HT1080 (cell line): ENCODE measurements at regions not wholly inside any gene's neighbourhood (a gene's known extent, or its start where the extent isn't known, plus 50 kb on each side); places are given as distances from the start of the nearest gene placed in this dataset.
A peak's percentile ranks its signal among the peaks of the same experiment; 100 is the strongest.
"Not testable (repeated sequence)": the region's sequence is repeated elsewhere in the genome, so short reads cannot be mapped to it uniquely, and the experiment has no call there.

ENCODE experiments used
- DNase-seq: peaks from one replicate; pipeline ENCODE4 v3.0.0-alpha.2; 2015; ENCODE audit warnings: low read depth

- DNase-seq, result no peak
Observed at GRCh38 chr7:65317372-65317771, 56.3 kb upstream of the ZNF92 start.

- no peak for DNase-seq
Observed at GRCh38 chr7:65310761-65311160, 62.9 kb upstream of the ZNF92 start.

GRCh38 chr7:65308300-65308678 lies 65.4 kb upstream of the ZNF92 start:
- no peak for DNase-seq

GRCh38 chr7:65307651-65308299 lies 65.9 kb upstream of the ZNF92 start:
- peak; percentile 27 for DNase-seq

DNA sequence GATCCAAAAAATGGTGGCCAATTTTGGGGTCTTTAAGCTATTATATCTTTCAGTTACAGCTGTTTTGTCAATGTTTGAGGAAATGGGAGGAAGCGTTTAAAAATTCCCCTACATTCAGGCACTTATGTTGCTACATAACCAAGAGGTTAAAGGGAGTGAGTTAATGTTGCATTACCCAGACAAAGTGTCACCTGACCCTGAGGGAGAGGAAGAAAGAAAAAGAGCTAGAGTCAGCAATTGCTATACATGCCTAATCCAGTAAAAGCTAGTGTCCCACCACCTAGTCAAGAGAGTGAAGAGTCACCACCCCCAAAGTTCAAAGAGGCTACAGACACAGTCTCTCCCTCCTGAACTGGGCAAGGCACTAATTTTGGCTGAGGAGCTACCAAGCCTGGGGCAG lies 69.5 kb upstream of the ZNF92 start:
- no peak for DNase-seq

GRCh38 chr7:65302883-65303282 lies 70.8 kb upstream of the ZNF92 start:
- no peak for DNase-seq

DNA sequence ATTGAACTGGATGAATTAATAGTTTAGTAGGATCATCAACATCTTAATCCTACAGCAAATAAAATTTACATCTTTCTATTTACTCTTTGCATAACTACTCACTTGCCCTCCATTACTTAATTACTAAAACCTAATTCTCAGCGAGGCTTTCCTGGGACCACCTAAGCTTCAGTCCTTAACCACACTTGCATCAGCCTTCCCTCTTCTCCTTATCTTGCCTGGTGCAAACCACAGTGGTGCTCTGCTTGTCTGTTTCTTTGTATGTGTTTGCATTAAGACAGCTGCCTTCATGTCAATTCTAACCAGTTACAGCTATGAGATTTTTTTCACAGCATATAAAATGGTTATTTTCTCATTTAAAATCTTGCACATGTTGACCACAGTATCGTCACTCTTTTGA lies 72.6 kb upstream of the ZNF92 start:
- DNase-seq, result no peak

DNA sequence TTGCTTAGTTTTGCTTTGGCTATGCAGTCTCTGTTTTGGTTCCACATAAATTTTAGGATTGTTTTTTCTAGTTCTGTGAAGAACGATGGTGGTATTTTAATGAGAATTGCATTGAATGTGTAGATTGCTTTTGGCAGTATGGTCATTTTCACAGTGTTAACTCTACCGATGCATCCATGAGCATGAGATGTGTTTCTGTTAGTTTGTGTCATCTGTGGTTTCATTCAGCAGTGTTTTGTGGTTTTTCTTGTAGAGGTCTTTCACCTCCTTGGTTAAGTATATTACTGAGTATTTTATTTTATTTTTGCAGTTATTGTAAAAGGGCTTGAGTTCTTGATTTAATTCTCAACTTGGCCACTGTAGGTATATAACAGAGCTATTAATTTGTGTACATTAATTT lies 78.2 kb upstream of the ZNF92 start:
- DNase-seq, result no peak

DNA sequence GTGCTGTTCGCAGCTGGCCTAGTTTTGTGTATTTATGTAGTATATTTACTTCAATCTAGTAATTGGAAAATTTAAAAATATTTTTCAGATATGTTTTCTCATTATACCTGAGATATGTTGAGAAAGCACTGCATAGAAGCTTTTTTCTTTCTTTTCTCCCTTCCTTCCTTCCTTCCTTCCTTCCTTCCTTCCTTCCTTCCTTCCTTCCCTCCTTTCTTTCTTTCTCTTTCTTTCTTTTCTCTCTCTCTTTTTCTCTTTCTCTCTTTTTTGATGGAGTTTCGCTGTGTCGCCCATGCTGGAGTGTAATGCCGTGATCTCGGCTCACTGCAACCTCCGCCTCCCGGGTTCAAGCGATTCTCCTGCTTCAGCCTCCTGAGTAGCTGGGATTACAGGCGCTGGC lies 83.3 kb upstream of the ZNF92 start:
- DNase-seq, result not testable (repeated sequence)

GRCh38 chr7:65287023-65287422 lies 86.6 kb upstream of the ZNF92 start:
- DNase-seq, result no peak

DNA sequence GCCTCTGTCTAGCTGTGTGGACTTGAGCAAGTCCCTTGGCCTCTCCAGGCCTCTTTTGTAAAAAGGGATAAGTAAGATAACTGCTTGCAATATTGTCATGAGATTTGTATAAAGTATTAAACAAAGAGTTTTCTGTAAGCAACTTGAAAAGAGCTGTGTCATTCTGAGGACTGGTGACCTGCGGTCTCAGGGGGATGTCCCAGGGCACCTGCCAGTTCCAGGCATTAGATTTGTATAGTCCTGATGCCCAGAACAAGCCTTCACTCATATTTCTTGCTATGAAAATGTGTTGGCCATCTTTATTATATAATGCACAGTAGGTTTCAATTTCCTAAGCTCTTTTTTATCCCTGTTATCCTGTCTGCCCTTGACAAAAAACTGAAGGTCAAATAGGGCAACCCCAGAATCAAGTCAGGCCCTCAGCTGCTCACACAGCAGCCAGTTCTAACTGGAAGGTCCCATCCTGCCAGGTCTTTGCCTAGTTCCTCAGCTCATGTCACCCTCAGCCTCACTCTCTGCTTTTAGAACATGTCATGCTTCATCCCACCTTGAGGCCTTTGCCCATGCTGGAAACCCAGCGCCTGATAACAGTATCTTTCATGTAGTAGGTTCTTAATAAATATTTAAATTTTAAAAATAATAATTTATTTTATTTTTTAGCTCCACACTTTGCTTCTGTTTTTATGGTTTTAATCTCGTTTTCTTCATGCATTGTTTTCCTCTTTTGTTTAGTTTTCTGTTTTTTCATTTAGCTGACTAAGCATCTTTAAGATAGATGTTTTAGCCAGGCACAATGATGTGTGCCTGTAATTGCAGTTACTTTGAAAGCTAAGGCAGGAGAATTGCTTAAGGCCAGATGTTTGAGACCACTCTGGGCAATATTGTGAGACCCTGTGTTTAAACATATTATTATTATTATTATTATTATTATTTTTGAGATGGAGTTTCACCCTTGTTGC lies 87.5 kb upstream of the ZNF92 start:
- no peak for DNase-seq

- DNase-seq, result not testable (repeated sequence)
Observed at GRCh38 chr7:65285241-65285640, 88.4 kb upstream of the ZNF92 start.

DNA sequence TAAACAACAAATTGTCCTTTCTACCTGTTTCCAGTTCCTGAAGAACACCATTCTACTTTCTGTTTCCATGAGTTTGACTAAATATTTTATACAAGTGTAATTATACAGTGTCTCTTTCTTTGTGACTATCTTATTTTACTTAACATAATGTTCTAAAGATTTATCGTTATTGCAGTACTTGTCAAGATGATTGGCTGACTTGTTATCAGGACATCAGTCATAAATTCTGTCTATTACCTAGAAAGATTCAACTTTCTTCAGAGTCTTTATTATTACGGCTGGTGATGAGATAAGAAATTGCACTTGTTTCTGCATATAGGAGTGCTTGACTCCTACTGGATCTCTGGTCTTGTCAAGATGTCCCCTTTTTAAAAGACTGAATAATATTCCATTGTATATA lies 93.9 kb upstream of the ZNF92 start:
- DNase-seq, result no peak

GRCh38 chr7:65276822-65277221 lies 96.8 kb upstream of the ZNF92 start:
- no peak for DNase-seq

DNA sequence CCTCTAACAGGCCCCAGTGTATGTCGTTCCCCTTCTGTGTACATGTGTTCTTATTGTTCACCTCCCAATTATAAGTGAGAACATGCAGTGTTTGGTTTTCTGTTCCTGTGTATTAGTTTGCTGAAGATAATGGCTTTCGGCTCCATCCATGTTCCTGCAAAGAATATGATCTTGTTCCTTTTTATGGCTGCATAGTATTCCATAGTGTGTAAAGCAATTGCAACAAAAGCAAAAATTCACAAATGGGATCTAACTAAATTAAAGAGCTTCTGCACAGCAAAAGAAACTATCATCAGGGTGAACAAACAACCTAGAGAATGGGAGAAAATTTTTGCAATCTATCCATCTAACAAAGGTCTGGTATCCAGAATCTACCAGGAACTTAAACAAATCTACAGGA lies 102.2 kb upstream of the ZNF92 start:
- DNase-seq, result not testable (repeated sequence)

DNA sequence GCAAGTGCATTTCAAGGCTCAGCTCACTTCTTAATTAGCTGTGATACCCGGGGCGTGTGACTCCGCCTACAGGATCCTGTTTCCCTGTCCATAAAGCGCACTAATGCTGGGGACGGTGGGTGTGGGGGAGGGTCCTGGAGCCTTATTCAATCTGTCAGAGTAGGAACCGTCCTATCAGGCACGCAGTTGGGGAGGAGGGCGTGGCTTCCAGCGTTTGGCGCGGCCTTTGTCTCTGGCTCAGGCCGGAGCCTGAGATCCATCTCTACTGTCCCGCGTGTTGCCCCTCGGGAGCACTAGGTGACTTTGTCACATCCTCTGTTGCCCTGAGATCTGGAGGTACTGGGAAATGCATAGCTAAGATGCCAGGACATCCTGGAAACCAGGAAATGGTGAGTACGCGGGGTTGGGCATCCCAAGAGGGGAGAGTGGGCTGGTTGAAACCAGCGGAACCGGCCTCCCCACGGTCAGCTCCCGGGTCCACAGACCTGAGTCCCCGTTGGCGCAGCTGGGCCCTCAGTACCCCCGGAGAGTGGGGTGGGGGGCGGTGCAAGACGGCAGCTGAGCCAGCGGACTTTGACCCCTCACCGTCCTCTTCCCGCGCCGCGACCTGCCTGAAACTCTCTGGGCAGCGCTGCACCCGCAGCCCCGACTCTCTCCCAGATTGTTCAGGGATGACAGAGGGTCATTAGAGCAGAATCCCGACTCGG lies 104.4 kb upstream of the ZNF92 start:
- DNase-seq, result no peak

- no peak for DNase-seq
Observed at GRCh38 chr7:65268782-65269149, 104.9 kb upstream of the ZNF92 start.

DNA sequence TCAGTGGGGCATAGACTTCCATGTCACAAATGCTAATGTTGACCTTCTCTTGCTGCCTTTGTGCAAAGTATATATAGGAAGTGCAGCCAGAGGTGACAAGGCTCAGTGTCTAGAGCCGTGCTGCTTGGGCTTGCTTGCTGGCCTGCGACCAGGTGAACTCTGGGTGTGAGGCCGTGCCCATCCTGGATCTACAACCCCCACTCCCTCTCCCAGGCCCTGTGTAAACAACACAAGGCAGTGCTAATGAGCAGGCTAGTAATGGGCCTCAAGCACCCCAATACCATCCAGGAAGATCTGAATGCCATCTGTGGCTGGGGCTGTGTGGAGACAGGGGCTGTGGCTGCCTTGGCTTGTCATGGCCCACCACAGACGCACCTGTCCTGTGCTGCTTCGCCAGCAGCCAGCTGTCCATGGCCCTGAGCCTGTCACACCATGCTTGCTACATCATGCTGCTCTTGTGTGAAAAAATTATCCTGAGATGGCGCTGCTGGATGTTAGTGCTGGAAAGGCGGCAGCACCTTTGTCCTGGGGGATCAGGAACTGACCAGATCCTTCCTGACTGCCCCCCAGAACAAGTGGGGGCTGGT lies 107.6 kb upstream of the ZNF92 start:
- DNase-seq, result no peak

DNA sequence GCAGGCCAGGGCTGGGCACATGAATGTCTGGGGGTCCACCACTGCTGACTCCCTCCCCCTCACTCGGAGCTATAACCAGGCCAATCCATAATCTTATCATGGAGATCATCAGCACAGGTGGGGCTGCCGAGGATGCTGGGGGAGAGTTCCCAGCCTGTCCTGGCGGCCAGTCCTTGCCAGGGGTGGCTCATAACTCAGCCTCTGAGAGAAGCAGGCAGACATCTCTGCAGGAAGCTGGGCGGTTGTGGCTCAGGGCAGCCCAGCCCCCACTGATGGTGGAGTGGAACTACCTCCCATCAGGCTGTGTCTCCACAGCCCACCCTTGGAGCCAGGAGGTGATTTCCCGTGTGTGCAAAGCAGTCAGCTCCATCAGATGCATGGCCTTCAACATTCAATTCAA lies 109.4 kb upstream of the ZNF92 start:
- no peak for DNase-seq

GRCh38 chr7:65260673-65261072 lies 113.0 kb upstream of the ZNF92 start:
- DNase-seq, result not testable (repeated sequence)

GRCh38 chr7:65259864-65260525 lies 113.7 kb upstream of the ZNF92 start:
- DNase-seq, result not testable (repeated sequence)
